ENCODE measurements at regions not wholly inside any gene's neighbourhood (a gene's known extent, or its start where the extent isn't known, plus 50 kb on each side); places are given as distances from the start of the nearest gene placed in this dataset.

DNA sequence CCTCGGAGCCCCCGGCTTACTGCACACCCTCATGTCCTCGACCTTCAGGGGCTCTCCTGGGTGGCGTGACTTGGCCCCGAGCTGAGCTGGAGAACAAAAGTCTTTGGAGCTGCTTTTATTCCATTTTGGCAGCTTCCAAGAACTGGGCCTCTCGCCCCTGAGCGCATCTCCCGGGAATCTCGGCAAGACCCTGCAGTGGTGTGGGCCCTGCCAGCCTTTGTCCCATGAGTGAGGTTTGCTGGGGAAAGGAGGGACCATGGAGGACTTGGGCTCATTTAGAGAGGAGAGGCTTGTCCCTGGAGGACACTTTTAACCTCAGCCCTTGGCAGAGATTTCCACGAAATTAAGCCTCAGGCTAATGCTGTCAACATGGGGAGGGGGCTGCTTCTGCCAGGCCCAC lies 62.3 kb upstream of the SLCO4A1 start:
- TF ChIP-seq, protein P1, sequence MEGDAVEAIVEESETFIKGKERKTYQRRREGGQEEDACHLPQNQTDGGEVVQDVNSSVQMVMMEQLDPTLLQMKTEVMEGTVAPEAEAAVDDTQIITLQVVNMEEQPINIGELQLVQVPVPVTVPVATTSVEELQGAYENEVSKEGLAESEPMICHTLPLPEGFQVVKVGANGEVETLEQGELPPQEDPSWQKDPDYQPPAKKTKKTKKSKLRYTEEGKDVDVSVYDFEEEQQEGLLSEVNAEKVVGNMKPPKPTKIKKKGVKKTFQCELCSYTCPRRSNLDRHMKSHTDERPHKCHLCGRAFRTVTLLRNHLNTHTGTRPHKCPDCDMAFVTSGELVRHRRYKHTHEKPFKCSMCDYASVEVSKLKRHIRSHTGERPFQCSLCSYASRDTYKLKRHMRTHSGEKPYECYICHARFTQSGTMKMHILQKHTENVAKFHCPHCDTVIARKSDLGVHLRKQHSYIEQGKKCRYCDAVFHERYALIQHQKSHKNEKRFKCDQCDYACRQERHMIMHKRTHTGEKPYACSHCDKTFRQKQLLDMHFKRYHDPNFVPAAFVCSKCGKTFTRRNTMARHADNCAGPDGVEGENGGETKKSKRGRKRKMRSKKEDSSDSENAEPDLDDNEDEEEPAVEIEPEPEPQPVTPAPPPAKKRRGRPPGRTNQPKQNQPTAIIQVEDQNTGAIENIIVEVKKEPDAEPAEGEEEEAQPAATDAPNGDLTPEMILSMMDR (IDR thresholded peaks at IDR 0.05) = no peak
- TF ChIP-seq POLR2A (IDR thresholded peaks at IDR 0.05) = no peak

Measured in uterus (tissue), 2 donors.